WERI-Rb-1 (cell line): ENCODE measurements at regions not wholly inside any gene's neighbourhood (a gene's known extent, or its start where the extent isn't known, plus 50 kb on each side); places are given as distances from the start of the nearest gene placed in this dataset.

Experiments
- DNase-seq: peaks from one replicate; pipeline ENCODE4 v3.0.0-alpha.2; 2020
- H3K27ac ChIP-seq: fragments of 250-450 bp; sonication (Bioruptor Pico); 2 replicates; pipeline ENCODE4 v1.5.1; 2020; ENCODE audit warnings: mild to moderate bottlenecking, moderate library complexity
- H3K27me3 ChIP-seq: fragments of 250-450 bp; sonication (Bioruptor Pico); 2 replicates; pipeline ENCODE4 v1.5.1; 2021; ENCODE audit warnings: mild to moderate bottlenecking, low read depth, moderate library complexity; ENCODE audit not compliant: insufficient read depth, severe bottlenecking
- H3K36me3 ChIP-seq: fragments of 250-450 bp; sonication (Bioruptor Pico); 2 replicates; pipeline ENCODE4 v1.5.1; 2020; ENCODE audit warnings: mild to moderate bottlenecking, moderate library complexity
- H3K4me3 ChIP-seq: 2 replicates; pipeline ENCODE4 v1.5.1; 2011; ENCODE audit warnings: low read depth, mild to moderate bottlenecking, control low read depth, low read length
- H3K9me3 ChIP-seq: fragments of 250-450 bp; sonication (Bioruptor Pico); 2 replicates; pipeline ENCODE4 v1.5.1; 2021; ENCODE audit warnings: mild to moderate bottlenecking, moderate library complexity; ENCODE audit not compliant: severe bottlenecking
- CTCF ChIP-seq: IDR thresholded peaks from 2 replicates; pipeline ENCODE4 v1.5.1; 2011; ENCODE audit warnings: low read depth, mild to moderate bottlenecking, control low read depth, inconsistent platforms, low read length

GRCh38 chr10:111967547-111967946 is 216.0 kb downstream of the GPAM start:
- no peak for DNase-seq
- Histone ChIP-seq H3K27ac (no peak overlapping the region), H3K9me3 (peaks cover 8% of the 10 kb centered on the region), H3K36me3 (no peaks in the 10 kb centered on the region), H3K27me3 (peaks cover 5% of the 10 kb centered on the region), H3K4me3 (no peak overlapping the region)
- peak; percentile 47; the same call in 1 of the 2 replicates for TF ChIP-seq CTCF

GRCh38 chr10:111968647-111969046 is 214.9 kb downstream of the GPAM start:
- DNase-seq: no peak
- Histone ChIP-seq H3K4me3 (no peak overlapping the region), H3K9me3 (peaks cover 8% of the 10 kb centered on the region), H3K36me3 (no peaks in the 10 kb centered on the region), H3K27ac (no peak overlapping the region), H3K27me3 (peaks cover 5% of the 10 kb centered on the region)
- TF ChIP-seq CTCF: no peak

- peaks cover 8% of the 10 kb centered on the region for H3K9me3 ChIP-seq
- DNase-seq: no peak
- H3K4me3 ChIP-seq: no peak overlapping the region
- no peaks in the 10 kb centered on the region for H3K36me3 ChIP-seq
- no peak for TF ChIP-seq CTCF
- no peak overlapping the region for H3K27ac ChIP-seq
- H3K27me3 ChIP-seq: peaks cover 5% of the 10 kb centered on the region
Measured at GRCh38 chr10:111970111-111970510, 213.5 kb downstream of the GPAM start.

- DNase-seq: no peak
- H3K9me3 ChIP-seq: peaks cover 4% of the 10 kb centered on the region
Measured at GRCh38 chr10:111972109-111972508, 211.5 kb downstream of the GPAM start.

GRCh38 chr10:111973306-111973705 is 210.3 kb downstream of the GPAM start:
- H3K27me3 ChIP-seq: peaks cover under 1% of the 10 kb centered on the region
- no peak overlapping the region for H3K27ac ChIP-seq
- no peaks in the 10 kb centered on the region for H3K9me3 ChIP-seq
- no peak for DNase-seq
- TF ChIP-seq CTCF: no peak
- H3K36me3 ChIP-seq: no peaks in the 10 kb centered on the region
- no peak overlapping the region for H3K4me3 ChIP-seq

More at GRCh38 chr10:111972109-111972508, 211.5 kb downstream of the GPAM start:
- no peak overlapping the region for H3K27ac ChIP-seq
- TF ChIP-seq CTCF: no peak
- H3K4me3 ChIP-seq: no peak overlapping the region
- no peaks in the 10 kb centered on the region for H3K36me3 ChIP-seq
- peaks cover 5% of the 10 kb centered on the region for H3K27me3 ChIP-seq

GRCh38 chr10:111973826-111974225 is 209.7 kb downstream of the GPAM start:
- no peaks in the 10 kb centered on the region for H3K36me3 ChIP-seq
- no peak overlapping the region for H3K27ac ChIP-seq
- TF ChIP-seq CTCF: no peak
- no peaks in the 10 kb centered on the region for H3K27me3 ChIP-seq
- no peaks in the 10 kb centered on the region for H3K9me3 ChIP-seq
- no peak for DNase-seq
- H3K4me3 ChIP-seq: no peak overlapping the region
